Middle frontal gyrus (tissue), 1 donor: ENCODE measurements at regions not wholly inside any gene's neighbourhood (a gene's known extent, or its start where the extent isn't known, plus 50 kb on each side); places are given as distances from the start of the nearest gene placed in this dataset.
A peak's percentile ranks its signal among the peaks of the same experiment; 100 is the strongest.
"Not testable (repeated sequence)": the region's sequence is repeated elsewhere in the genome, so short reads cannot be mapped to it uniquely, and the experiment has no call there.

ENCODE experiments used
- DNase-seq: peaks from one replicate; pipeline ENCODE4 v3.0.0-alpha.2; 2015; ENCODE audit warnings: low spot score; ENCODE audit errors: extremely low spot score

DNA sequence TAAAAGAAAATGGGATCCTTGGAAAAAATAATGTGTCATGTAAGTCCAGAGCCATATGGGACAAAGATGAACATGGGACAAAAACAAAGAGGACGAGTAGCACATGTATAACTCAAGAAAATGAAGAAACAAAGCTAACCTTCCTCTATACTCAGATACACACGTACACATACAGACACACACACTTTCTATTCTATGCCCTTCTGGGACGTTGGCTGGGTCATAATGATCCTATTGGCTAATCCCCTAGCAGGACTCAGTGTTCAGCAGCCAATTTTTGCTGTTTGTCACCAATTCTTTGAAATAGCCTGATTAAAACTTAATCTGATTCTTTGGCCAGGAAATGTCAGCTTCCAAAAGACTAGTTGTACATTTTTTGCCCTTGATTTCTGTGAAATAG, 189.4 kb upstream of the FOXG1 start:
- DNase-seq: no peak

DNA sequence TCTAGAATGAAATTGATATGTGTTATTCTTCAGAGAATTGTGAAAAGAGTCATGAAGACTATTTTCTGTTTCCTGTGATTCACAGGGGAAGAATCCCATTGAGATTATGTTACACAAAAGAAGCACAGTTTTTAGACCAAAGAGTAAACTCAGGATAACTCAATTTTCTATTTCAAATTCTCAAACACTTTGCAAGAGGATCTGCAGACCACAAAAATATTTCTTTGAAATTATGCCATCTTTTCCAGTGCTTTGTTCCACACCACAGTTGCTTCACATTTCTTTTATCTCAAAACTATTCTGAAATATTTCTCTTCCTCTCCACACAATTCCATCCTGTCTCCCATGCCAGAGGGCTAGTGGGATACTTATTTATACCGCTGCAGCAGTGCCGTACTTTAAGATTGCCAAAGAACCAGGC, 188.9 kb upstream of the FOXG1 start:
- DNase-seq: no peak

- no peak for DNase-seq
Measured at GRCh38 chr14:28584951-28585350, 181.6 kb upstream of the FOXG1 start.

GRCh38 chr14:28589792-28590191, 176.8 kb upstream of the FOXG1 start:
- no peak for DNase-seq

- DNase-seq: no peak
Measured at GRCh38 chr14:28596391-28596790, 170.2 kb upstream of the FOXG1 start.

DNA sequence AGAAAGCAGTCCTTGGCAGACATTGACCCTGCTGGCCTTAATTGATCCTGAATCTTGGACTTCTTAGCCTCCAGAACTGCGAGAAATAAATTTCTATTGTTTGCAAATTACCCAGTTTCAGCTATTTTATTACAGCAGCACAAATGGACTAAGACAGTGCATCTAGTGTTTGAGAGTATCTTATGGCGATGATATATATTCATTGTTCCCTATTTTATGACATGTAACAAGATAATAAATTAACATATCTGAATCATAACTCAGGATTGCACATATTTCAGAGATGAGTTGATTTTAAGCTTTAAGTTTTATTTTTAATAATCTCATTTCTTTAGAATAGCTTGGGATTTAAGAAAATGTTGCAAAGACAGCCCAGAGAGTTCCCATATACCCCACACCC, 167.4 kb upstream of the FOXG1 start:
- DNase-seq: no peak

GRCh38 chr14:28599605-28600004, 167.0 kb upstream of the FOXG1 start:
- no peak for DNase-seq

GRCh38 chr14:28603606-28604005, 163.0 kb upstream of the FOXG1 start:
- DNase-seq: no peak

- DNase-seq: no peak
Measured at GRCh38 chr14:28607661-28608060, 158.9 kb upstream of the FOXG1 start.

DNA sequence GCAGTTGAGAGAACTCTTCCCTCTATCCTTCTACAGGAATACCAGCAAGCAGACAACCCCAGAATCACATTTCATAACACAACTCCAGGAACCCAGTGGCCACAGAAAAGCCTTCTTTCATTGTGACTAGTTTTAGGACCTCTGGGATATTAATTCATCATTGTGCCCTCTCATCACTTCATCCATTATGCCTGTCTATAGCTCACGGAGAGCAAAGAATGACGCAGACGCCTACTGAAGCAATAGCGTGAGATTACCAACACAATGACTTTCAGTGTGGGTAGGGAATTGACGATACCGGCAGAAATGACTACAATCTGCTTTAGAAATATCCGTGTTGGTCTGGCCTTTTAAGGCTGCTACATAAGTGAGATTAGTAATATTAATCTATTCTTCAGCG, 158.1 kb upstream of the FOXG1 start:
- no peak for DNase-seq

DNA sequence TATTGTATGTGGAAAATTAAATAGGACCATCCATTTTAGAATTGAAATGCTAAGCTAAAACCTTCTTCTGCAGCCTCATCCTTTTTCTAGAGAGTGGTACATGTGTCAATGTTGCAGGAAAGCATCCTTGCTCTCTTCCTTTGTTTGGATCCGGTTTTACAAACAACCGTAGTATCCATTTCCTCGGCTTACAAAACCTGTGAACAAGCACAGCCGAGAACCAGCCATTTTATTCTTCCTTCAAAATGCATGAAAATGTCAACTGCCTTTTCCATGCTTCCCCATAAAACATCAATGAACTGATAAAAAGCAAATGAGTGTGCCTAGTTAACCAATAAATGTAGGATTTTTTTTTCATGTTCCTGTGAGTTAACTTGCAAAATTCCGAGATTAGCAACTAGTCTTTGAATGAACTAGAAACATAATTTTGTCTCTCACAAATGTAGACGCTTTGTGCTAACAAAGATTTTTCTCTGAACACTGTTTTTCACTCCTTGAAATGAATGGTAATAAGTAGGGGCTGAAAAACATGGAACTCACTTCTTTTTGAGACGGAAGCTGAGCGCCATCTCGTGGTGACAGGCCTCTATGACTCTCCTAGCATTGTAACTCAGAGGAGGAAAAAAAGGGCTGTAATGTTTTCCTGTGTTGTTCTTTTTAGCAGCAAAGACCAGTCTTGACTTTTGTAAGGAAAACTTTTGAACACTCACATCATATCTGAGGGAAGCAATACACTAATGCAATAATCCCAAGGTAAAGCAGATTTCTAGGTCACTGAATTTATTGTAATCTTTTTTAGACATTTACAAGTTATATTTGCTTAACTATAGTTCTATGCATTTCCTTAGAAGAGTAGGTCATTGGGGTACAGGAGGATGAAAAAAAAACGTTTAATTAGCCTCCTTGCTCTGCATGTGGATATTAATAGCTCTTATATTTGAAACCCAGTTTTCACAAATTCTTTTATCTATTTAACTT, 157.4 kb upstream of the FOXG1 start:
- peak; percentile 88 for DNase-seq

- DNase-seq: no peak
Measured at GRCh38 chr14:28612414-28612813, 154.2 kb upstream of the FOXG1 start.

DNA sequence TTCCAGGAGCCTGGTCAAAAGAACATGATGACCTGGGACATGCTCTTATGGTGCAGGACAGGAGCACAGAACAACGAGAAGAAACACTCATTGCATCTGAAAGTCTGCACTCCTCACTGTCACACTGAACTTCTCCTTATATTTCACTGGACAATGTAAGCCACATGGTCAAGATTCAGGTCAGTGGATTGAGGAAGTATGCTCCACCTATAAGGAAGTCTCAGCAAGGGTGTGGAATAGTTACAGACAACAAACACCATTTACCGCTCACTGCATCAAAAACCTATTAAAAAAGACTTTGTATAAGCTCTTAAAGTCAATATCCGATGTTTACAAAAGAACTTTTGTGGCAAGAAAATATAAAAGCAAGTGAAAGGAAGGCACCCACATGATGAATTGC, 153.1 kb upstream of the FOXG1 start:
- no peak for DNase-seq

DNA sequence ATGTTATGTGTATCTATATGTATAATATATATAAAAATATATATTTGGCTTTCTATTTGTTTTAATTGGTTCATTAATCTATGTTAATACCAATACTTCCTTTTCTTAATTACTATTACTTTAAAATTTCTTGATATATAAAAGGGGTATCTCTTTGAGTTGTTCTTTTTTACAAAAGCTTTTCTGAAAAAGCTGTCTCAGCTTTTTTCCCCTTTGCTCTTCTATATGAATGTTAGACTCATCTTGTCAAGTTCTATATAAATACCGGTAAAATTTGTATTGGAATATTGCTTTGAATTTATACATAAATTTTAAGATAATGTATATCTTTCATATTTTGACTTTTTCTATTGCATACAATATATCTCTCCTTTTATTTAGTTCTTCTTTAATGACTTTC, 139.8 kb upstream of the FOXG1 start:
- no peak for DNase-seq

DNA sequence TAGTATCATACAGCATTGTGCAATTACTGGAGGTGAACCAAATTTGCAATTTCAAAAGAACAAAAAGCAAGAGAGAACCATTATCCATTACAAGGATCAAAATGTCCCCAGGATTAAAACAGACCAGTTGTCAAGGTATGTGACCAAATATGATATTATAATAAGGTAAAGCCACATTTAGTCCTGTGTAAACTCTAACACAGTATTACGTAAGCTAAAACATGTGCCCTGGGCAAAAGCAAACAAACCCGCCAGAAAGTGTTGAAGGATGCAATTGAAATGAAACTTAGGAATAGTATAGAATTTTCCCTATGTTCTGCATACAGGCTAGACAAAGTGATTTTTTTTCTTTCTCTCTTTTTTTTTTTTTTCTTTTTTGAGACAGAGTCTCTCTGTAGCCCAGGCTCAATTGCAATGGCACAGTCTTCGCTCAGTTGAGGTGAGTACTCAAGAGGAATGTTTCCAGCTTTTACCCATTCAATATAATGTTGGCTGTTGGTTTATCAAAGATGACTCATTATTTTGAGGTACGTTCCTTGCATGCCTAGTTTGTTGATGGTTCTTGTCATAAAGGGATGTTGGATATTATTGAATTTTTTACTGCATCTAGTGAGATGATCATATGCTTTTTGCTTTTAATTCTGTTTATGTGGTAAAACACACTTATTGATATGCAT, 137.1 kb upstream of the FOXG1 start:
- DNase-seq: no peak

- DNase-seq: no peak
Measured at GRCh38 chr14:28630100-28630499, 136.5 kb upstream of the FOXG1 start.

DNA sequence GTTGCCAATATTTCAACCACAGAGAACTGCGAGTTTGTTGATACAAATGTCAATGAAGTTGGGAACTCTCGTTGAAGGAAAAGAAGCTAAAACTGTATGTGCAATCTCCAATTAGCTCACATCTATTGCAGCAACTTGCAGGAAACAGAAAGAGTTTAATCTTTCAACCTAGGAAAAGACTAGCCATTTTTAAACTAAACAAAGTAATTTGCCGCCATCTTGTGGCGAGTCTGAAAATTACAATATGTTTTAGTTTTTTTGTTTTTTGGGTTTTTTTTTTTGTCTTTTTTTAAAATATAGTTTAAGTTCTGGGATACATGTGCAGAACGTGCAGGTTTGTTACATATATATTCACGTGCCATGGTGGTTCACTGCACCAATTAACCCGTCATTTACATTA, 131.2 kb upstream of the FOXG1 start:
- no peak for DNase-seq

- DNase-seq: not testable (repeated sequence)
Measured at GRCh38 chr14:28635816-28636215, 130.8 kb upstream of the FOXG1 start.

GRCh38 chr14:28641189-28641588, 125.4 kb upstream of the FOXG1 start:
- DNase-seq: not testable (repeated sequence)

DNA sequence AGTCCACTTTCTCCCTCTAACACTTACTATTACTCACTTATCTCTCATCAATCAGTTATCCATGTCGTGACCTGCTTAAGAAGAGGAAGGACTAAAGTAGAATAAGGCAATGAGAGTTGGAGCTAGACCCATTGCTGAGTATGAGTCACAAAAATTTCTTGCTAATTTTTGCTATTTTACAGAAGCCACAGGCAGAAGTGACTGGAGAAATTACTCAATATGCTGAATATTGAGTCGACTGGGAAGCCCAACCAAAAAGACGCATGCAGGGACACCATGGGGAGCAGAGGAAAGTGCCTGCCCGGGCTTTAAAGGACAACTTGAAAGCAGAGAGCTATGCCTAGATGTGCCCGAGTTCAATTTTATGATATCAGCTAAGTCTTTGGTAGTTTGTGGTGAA, 115.4 kb upstream of the FOXG1 start:
- DNase-seq: no peak

DNA sequence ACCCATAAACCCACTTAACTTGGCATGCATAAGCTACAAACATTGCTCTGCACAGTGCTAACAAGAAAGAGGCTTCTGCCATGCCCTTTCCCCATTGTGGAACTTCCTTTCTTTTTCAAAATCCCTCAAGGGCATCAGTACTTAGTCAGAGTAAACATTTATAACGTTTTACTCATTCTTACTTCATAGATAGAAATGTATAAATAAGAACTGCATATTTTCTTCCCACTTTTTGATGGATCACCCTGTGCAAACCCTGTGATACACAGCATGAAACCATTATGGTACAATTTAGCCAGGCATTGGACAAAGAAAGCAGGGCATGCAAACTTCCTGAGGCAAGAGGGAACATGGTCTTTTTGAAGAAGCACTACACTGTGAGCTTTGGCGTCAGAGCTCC, 113.8 kb upstream of the FOXG1 start:
- DNase-seq: no peak

- DNase-seq: no peak
Measured at GRCh38 chr14:28653521-28653920, 113.1 kb upstream of the FOXG1 start.
